ENCODE measurements at regions not wholly inside any gene's neighbourhood (a gene's known extent, or its start where the extent isn't known, plus 50 kb on each side); places are given as distances from the start of the nearest gene placed in this dataset.

DNA sequence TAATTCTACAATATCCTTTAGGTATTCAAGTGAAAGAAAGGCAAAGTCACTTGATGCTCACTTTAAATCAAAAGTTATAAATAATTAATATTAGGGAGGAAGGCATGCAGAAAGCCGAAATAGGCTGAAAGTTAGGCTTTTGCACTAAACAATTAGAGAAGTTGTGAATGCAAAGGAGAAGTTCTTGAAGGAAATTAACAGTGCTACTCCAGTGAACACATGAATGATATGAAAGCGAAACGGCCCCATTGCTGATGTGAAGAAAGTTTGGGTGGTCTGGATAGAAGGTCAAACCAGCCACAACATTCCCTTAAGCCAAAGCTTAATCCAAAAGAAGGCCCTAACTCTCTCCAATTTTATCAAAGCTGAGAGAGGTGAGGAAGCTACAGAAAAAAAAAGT lies 103.1 kb upstream of the CXCR4 start:
- DNase-seq (ENCODE audit: low read depth in 2 of 3, low spot score in 2 of 3), result no peak

DNA sequence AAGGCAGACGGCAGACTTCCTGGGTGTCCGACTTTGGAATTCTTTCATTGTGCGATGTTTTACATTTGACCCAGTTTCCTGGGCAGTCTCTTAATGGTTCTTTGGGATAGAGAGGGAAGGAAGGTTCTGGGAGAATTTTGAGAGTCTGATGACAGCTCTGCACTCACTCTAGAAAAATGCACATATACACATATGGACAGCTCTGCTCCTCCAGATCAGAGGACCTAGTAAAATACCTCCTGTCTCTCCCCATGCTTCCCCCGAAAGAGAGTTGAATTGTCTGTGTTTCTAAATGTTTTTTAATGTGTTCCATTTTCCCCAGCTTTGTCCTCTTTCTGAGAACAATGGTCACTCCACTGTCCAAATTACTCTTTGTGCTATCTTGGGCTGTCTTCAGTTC lies 102.0 kb upstream of the CXCR4 start:
- DNase-seq (ENCODE audit: low read depth in 2 of 3, low spot score in 2 of 3), result no peak

DNA sequence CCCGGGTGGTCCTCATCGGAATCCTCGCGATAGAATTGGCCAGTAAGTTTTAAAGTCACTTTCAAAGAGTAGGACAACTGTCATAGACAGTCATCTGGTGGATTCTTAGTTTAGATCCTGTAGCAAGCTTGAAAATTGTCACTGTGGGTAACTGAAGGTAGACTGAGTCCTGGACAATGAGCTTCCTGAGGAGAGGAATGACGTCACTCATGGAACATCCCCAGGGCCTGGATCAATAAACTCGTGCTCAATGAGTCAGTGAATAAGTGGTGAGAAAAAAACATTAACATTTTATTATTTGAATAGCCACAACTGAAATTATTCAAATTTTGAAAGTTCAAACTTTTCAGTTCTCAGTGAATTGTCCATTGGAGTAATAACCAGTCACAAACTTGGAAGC lies 101.4 kb upstream of the CXCR4 start:
- DNase-seq (ENCODE audit: low read depth in 2 of 3, low spot score in 2 of 3), result no peak

DNA sequence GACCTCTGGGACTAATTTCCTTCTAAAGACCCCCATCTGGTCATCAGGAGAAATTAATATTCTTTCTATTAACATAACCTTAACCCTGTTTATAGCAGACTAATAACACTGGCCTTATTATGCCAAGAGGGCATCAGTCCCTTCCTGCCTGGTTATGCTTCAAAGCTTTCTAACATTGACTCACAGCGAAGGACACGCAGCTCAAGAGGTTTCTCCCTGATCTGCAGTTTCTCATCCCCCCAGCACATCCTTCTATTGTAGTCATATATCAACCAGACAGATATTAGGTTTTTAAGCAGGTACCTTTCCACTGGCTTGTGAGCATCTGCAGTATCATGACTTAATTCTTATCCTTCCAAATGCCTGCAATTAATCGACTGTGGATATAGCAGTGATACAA lies 100.0 kb upstream of the CXCR4 start:
- DNase-seq (ENCODE audit: low read depth in 2 of 3, low spot score in 2 of 3), result no peak

DNA sequence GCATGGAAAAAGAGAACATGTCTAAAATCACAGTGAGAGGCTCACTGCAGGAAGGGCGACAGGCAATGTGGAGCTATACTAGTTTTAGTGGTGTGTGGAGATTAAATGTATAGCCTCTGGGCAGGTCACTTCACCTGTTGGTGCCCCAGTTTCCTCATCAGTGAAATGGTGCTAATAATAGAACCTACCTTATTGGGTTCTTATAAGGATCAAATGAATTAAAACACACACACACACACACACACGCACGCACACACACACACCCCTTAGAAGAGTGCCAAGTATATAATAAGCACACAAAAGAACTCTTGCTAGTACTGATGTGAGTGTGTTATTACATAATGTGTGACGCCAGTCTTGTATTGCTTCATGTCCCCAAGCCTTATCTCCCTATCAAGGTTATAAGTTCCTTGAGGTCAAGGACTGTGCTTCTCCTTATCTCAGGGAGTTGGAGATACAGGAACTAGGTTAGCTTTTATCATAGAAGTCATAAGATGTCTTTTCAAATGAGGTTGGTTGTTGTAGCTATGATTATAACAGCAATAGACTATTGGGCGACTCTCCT lies 98.0 kb upstream of the CXCR4 start:
- DNase-seq (ENCODE audit: low read depth in 2 of 3, low spot score in 2 of 3), result no peak

DNA sequence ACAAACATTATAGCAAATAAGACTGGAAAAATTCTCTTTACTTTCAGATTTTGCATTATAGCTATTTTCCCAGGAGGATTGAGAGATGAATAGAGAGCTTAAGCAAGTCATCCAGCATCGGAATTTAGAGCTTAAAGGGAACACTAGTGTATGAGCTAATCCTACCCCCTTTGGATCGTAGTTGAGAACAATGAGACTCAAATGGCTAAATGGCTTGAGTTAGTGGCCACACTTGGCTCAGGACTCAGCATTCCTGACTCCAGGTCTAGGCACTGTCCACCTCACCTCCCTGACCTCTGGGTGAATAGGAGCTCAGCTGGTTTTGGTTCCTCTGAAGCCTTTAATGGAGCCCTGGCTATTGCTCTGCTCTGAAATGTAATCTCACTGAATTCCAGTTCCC lies 97.5 kb upstream of the CXCR4 start:
- no peak for DNase-seq (ENCODE audit: low read depth in 2 of 3, low spot score in 2 of 3)

DNA sequence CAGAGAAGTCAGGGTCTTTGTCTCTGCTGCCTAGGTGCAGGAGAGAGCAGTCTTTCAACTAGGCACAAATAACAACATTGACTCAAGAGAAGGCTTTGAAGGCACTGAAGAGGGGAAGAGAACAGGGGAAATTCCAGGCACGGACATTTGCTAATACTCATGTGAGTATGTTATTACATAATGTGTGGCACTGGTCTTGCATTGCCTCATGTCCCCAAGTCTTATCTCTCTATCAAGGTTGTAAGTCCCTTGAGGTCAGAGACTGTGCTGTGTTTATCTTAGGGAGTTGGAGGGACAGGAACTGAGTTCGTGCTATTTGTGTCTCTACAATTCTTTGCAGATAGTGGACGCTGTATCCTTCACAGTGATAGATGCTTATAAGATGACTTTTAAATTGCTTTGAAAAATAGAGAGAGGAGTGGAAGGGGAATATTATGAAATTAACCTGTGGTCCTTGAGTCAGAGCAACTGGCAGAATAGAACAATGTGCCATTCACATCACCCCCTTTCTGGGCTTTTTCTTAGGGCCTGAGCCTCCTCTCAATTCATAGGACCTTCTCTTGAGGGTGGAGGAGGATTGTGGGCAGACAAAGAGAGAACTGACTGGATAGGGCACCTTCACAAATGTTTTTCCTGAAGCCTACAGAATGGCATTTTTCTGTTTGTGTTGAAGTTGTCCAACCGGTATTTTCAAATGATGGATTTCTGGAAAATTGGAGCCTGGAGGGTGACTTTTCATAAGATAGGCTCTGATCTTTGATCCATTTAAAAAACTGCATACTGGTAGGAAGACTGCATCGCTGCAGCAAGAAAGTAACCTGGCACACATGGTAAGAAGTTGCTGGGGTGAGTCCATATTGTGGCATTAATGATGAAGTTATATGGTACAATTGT lies 96.6 kb upstream of the CXCR4 start:
- no peak for DNase-seq (ENCODE audit: low read depth in 2 of 3, low spot score in 2 of 3)

DNA sequence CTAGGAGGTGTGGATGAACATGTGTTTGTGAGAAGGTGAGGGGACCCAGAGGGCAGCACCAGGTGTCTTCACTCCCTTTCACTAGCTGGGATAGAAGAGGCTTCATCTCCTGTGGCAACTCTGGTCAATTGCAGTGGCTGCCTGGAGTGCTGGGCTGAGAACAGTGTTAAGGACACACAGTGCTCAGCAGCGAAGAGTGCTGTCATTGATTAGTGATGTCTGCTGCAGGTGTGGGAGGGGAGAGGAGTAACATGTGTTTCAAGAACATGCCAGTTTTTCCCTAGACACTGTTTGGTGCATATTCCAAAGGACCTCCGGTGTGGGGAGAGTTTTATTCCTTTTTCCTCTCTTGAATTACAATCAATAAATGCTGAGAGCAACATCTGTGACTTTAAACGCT lies 95.9 kb upstream of the CXCR4 start:
- DNase-seq (ENCODE audit: low read depth in 2 of 3, low spot score in 2 of 3), result no peak

DNA sequence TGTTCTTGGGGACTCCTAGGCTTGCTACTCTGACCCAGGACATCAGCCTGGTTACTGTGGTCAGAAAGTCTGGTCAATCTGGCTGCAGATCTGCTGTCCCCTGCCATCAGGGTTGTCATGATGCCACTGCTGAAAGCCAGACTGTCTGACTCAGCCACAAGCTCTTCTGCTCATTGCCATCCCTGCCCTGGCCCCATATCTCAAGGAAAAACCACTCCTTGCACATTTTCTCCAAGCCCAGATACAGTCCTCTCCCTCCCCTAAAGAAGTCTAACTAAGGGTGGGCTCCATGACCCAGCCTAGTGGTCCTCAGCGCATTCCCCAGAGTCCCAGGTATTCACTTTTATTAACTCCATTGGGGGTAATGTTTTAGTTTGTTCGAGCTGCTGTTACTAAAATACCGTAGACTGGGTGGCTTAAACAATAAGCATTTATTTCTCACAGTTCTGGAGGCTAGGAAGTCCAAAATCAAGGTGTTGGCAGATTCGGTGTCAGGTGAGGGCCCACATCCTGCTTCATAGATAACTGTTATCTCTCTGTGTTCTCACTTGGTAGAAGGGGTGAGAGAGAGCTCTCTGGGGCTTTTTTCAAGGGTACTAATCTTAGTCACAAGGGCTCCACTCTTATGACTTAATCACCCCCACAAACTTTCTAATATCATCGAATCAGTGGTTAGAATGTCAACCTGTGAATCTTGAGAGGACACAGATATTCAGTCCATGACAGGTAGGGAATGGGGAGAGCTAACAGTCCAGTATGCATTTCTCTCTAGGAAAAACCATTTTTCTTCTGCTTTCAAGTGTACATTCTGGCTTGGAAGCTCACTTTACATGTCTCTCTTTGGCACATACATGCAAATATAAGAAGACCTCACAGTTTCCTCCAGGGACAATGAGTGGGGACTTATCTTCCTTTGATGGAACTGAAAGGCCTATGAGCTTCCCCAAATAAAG lies 94.8 kb upstream of the CXCR4 start:
- DNase-seq (ENCODE audit: low read depth in 2 of 3, low spot score in 2 of 3), result no peak

DNA sequence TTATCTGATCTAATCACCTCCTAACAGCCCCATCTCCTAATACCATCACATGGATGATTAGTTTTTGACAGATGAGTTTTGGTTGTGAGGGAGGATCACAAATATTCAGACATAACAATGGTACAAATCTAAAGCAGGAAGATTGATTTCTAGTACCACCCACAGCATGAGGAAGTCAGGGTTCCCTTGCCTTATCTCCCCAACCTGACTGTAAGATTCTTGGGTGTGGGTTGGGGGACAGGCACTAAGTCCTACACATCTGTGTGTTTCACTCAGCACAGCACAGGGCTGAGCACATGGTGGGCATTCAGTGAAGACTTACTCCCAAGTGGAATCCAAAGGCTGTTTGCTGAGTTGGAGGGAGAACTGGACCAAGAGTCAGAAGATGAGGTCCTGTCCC lies 93.8 kb upstream of the CXCR4 start:
- DNase-seq (ENCODE audit: low read depth in 2 of 3, low spot score in 2 of 3), result no peak

DNA sequence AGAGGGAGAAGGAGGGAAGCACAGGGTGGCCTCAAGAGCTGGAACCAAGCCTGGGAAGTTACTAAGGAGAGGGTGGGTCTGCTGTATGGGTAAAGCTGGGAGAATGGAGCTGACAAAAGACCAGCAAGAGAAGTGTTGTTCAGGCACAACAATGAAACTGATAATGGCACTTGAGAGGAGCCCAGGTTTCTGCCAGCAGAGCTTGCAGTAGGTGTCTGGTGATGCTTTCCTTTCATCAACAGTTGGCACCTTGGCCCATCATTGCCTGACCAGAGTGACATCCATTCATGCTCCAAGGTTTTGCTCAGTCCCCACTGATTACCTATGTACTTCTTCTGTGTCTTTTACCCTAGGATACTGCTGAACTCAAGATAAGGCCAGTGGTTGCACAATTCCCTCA lies 92.9 kb upstream of the CXCR4 start:
- no peak for DNase-seq (ENCODE audit: low read depth in 2 of 3, low spot score in 2 of 3)

DNA sequence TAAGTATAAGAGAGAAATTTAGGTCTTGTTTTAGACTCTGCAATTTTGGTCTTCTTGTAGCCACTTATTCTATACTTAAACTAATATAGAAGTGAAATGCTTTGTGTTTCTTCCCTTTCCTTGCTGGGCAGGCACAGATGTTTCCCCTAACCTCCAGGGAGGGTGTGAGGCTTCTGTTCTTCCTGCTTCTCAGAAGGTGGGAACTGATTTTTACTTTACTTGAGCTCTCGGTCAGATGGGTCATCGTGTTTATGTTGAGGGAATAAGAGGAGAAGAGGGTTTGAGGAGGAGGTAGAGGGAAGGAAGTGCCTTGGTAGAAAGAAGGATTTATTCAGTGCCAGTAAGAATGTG lies 92.5 kb upstream of the CXCR4 start:
- no peak for DNase-seq (ENCODE audit: low read depth in 2 of 3, low spot score in 2 of 3)

DNA sequence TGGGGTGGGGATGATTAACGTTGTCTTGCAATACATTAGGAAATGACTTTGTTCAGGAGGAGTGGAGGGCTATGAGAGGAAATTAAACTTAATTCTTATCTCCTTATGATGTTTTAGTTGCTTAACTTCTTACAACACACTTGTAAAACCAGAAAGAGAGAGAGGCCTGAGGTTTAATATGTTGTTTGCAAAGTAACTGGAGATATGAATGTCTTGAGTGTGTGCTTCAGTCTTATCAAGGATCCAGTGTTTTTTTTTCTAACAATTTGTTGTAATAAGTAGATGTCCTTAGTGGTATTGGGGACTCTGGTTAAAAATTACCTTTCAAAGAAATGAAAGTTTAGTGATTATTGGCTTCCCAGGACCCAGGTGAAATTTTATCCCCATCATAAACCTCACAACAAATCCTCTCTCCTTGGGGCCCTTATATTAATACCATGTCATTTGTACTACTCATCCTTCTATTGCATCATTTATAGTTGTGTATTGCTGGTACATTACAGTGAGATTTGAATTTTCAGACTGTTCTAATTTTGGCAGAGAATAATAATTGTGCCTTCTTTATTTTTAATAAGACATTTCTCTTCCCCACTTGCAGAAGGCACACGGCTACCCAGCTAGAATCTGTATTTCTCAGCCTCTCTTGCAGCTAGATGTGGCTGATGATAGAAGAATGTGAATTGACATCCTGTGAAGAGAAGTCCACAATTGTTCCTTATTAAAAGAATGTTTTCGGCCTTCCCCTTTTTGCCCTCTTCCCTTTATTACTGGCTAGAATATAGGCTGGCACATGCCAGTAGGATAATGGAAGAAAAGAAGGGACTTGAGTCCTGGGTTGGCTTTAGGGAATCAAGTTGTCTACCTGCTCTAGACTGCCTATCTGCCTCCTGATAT lies 91.9 kb upstream of the CXCR4 start:
- DNase-seq (ENCODE audit: low read depth in 2 of 3, low spot score in 2 of 3), result no peak

DNA sequence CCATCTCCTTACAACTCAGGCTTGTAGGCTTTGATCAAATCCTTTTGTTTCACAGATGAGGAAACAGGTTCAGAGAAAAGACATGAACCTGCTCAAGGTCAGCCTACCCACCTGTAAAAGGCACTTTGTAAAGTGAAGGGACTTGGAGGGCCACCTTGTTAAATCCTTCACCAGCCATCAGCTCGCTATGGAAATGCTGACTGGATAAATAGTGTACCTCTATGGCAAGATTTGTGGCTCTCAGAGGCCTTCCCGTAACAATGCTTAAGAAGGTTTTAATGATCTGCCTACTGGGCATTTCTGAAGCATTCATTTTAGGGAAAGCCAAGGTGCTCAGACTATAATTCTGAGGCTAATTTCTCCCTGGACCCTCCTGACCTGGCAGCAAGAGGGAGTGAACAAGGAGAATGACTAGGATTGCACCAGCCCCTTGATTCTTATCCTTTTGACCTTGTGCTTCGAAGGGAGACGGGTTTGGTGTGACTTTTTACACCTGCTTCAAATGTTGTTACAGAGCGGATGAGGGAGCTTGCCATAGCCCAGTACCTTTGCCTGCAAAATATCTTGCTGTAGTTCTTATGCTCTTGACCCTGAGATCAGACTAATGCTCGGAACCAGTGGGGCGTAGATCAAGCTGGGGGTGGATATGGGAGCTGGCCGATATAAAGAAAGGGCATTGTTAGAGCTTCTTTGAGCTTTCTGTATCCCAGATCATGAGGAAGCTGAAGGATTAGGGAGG lies 90.9 kb upstream of the CXCR4 start:
- no peak for DNase-seq (ENCODE audit: low read depth in 2 of 3, low spot score in 2 of 3)

DNA sequence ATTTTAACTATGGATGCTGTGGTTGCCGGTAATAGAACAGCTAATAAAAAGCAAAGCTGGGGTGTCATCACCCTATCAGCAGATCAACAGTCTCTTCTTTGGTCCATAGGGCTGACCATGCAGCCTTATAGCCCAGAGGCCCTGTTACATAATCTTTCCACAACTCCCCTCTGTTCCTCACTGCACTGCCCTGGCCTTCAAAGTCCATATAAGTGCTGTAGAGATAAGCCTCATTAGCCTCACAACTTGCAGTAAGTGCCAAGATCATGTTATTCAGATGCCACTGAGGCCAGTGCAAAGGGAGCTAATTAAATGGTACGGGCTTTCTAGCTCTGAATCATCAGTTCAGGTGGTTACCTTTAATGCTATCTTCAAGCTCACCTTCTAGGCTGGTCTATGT lies 89.7 kb upstream of the CXCR4 start:
- DNase-seq (ENCODE audit: low read depth in 2 of 3, low spot score in 2 of 3), result no peak

DNA sequence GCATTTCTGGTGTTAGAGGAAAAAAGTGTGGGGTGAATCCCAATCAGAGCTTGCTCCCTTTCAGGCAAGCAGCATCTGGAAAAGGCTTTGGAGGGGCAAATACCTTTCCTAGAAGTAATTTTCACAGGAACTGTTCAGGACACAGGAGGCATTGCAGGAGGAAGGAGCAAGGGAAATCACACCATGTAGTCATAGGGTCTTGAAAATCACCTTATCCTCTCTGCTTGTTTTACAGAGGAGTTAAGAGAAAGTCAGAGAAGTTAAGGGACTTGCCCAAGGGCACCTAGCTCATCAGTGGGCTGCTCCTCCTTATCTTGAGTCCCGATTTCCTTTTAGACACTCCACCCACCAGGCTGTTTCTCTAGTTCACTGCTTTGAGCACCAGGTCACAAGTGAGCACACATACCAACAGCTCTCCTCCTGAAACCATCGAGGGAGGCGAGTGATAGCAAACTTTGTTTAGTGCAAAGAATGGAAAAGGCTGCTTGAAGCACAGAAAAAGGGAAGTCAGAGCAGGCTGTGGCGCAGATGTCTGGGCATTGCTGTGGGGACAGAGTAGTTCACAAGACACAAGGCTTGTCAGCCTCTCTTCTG lies 89.2 kb upstream of the CXCR4 start:
- DNase-seq (ENCODE audit: low read depth in 2 of 3, low spot score in 2 of 3), result no peak

DNA sequence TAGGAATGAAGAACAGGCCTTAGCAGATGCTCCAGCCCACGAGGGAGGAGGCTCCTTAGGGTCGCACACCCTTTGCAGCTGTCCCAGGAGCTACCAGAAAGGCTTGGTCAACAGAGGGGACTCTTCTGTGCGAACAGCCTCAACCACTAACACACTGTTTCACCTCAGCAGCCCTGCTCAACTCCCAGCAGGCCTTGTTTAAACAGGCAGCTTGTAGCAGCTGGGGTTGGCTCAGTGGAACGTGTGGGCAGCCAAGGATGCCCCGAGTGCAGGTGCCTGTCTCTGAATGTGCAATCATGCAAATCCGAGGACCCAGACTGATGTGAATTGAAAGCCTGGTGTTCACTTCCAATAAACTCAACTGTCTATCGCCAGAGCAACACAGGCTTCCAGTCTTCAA lies 88.7 kb upstream of the CXCR4 start:
- no peak for DNase-seq (ENCODE audit: low read depth in 2 of 3, low spot score in 2 of 3)

DNA sequence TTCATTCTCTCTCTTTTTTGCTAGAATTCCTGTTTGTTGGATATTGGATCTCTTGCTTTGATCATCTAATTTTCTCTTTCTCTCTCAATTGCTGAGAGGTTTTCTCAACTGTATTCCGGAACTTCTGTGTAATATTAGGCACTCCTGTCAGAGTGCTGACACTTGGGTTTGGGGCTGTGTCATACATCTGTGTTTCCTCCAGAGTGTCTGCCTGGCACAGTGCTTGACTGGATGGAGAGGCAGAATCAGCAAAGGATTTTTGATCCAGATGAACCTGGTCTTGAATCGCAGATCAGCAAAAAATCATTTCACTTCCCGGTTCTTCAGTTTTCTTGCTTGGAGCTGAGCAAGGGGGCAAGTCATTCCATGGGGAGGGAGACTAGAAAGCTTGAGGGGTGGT lies 87.7 kb upstream of the CXCR4 start:
- DNase-seq (ENCODE audit: low read depth in 2 of 3, low spot score in 2 of 3), result no peak

DNA sequence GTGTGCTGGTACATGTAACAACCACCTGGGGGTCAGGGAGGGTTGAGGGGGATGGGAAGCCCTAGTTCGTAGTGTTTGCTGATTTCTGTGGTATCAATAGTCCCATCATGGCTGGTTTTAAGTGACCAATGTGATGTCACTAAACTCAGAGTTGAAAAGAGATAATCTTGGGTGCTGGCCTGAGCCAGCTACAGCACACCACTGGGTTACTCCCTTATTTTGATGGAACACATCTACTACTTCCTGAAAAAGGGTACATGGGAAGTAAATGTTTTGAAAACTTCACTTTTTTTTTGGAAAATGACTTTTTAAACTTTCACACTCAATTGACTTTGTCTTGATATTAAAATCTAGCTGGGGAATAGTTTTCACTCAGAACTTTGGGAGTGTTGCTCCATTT lies 87.0 kb upstream of the CXCR4 start:
- DNase-seq (ENCODE audit: low read depth in 2 of 3, low spot score in 2 of 3), result no peak

DNA sequence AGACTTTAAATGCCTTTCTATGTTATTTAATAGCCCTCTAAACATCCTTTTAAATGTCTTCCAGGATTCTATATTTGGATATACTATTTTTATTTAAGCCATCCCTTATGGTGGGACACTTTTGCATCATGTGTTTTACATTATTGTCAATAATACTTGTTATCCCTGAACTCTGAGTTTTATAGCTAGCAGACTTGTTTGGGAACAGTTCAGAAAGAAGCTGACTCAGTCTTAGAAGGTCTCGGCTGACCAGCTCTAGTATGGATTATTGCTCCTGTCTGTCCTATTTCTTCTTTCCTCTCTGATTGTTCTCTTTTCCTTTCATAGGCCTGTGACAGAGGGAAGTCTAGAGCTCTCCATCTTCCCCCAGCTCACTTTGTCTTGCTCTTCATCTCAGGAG lies 77.3 kb upstream of the CXCR4 start:
- no peak for DNase-seq (ENCODE audit: low read depth in 2 of 3, low spot score in 2 of 3)
